VCaP (cell line): ENCODE measurements at regions not wholly inside any gene's neighbourhood (a gene's known extent, or its start where the extent isn't known, plus 50 kb on each side); places are given as distances from the start of the nearest gene placed in this dataset.

Experiments
- H3K27ac ChIP-seq: fragments of 450-650 bp; 2 replicates; pipeline ENCODE4 v1.5.1; 2017
- CTCF ChIP-seq: fragments of 450-650 bp; conservative IDR thresholded peaks from 2 replicates; pipeline ENCODE4 v1.5.1; 2017; ENCODE audit warnings: mild to moderate bottlenecking, moderate library complexity

- H3K27ac ChIP-seq, result no peak overlapping the region
- TF ChIP-seq CTCF, result no peak
Measured at GRCh38 chr5:175115831-175116230, 328.2 kb downstream of the DRD1 start.

- no peak for TF ChIP-seq CTCF
- no peak overlapping the region for H3K27ac ChIP-seq
Measured at GRCh38 chr5:175113947-175114346, 330.0 kb downstream of the DRD1 start.

- no peak overlapping the region for H3K27ac ChIP-seq
- TF ChIP-seq CTCF, result no peak
Measured at GRCh38 chr5:175109058-175109755, 334.8 kb downstream of the DRD1 start.

- no peak for TF ChIP-seq CTCF
- no peak overlapping the region for H3K27ac ChIP-seq
Measured at GRCh38 chr5:175107865-175108264, 336.1 kb downstream of the DRD1 start.

GRCh38 chr5:175107028-175107588, 336.9 kb downstream of the DRD1 start:
- no peak for TF ChIP-seq CTCF
- no peak overlapping the region for H3K27ac ChIP-seq

- H3K27ac ChIP-seq, result no peak overlapping the region
- no peak for TF ChIP-seq CTCF
Measured at GRCh38 chr5:175104677-175105076, 339.3 kb downstream of the DRD1 start.

GRCh38 chr5:175103746-175104145, 340.2 kb downstream of the DRD1 start:
- TF ChIP-seq CTCF, result no peak
- H3K27ac ChIP-seq, result no peak overlapping the region
